Caki2 (cell line): ENCODE measurements at regions not wholly inside any gene's neighbourhood (a gene's known extent, or its start where the extent isn't known, plus 50 kb on each side); places are given as distances from the start of the nearest gene placed in this dataset.
"Not testable (repeated sequence)": the region's sequence is repeated elsewhere in the genome, so short reads cannot be mapped to it uniquely, and the experiment has no call there.

Source experiments
- DNase-seq: peaks from one replicate; pipeline ENCODE4 v3.0.0-alpha.2; 2015; ENCODE audit warnings: low read depth
- in situ Hi-C: cut with HindIII; loops from 2 replicates; pipeline ENCODE4 v1.10.0; 2016; ENCODE audit warnings: low sequenced_read_pairs, low pct_unique_long_range_greater_than_20kb, mixed read lengths

GRCh38 chr7:152937282-152937681 is 177.7 kb downstream of the ACTR3B start:
- in situ Hi-C loops = no loop called here

GRCh38 chr7:152946616-152947015 is 187.1 kb downstream of the ACTR3B start:
- DNase-seq, in situ Hi-C loops: not testable (repeated sequence)

More at GRCh38 chr7:152937282-152937681, 177.7 kb downstream of the ACTR3B start:
- DNase-seq = no peak

- DNase-seq = no peak
- in situ Hi-C loops = no loop called here
Measured at GRCh38 chr7:152947686-152948085, 188.1 kb downstream of the ACTR3B start.

DNA sequence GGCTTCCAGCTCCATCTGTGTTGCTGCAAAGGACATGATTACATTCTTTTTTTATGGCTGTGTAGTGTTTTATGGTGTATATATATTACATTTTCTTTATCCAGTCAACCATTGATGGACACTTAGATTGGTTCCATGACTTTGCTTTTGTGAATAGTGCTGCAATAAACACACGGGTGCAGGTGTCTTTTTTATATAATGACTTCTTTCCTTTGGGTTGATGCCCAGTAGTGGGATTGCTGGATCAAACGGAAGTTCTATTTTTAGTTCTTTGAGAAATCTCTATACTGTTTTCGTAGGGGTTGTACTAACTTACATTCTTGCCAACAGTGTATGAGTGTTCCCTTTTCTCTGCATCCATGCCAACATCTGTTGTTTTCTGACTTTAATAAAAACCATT is 189.7 kb downstream of the ACTR3B start:
- in situ Hi-C loops = no loop called here
- DNase-seq = no peak

DNA sequence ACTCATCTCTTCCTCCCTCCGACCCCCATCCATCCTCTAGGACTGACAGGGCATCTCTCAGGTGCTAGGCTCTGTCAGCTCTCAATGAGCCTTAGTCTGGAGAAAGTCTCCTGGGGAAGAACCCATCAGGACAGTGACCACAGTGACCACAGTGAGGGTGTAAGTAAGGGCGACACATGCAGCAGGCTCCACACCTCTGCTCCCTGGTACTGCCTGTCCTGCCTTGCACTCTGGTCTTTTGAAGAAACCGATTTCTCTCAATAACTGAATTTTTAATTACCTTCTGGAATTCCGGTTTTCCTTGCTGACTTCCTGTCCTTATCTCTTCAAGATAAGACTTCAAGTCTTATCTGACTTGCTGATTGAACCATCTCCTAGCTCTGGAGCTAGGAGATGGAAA is 190.2 kb downstream of the ACTR3B start:
- in situ Hi-C loops = no loop called here
- no peak for DNase-seq

- DNase-seq = no peak
- in situ Hi-C loops = no loop called here
Measured at GRCh38 chr7:152956006-152956405, 196.5 kb downstream of the ACTR3B start.

- in situ Hi-C loops = no loop called here
- DNase-seq = no peak
Measured at GRCh38 chr7:152959610-152960009, 200.1 kb downstream of the ACTR3B start.

- DNase-seq, in situ Hi-C loops: not testable (repeated sequence)
Measured at GRCh38 chr7:152961796-152962195, 202.2 kb downstream of the ACTR3B start.

DNA sequence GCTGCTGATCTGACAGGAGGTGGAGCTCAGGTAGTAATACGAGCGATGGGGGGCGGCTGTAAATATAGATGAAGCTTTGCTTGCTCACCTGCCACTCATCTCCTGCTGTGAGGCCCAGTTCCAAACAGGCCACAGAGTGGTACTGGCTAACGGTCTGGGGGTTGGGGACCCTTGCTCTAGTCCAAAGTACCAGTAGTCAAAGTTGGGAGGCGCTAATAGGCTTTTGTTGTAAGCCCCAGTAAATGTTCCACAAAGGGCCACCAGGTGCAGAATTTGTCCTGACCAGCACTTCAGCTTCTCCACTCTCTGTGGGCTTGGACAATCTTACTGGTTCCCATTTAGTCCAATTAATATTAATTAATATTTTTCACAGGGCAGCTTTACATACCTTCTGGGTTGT is 206.6 kb downstream of the ACTR3B start:
- in situ Hi-C loops = no loop called here
- no peak for DNase-seq

DNA sequence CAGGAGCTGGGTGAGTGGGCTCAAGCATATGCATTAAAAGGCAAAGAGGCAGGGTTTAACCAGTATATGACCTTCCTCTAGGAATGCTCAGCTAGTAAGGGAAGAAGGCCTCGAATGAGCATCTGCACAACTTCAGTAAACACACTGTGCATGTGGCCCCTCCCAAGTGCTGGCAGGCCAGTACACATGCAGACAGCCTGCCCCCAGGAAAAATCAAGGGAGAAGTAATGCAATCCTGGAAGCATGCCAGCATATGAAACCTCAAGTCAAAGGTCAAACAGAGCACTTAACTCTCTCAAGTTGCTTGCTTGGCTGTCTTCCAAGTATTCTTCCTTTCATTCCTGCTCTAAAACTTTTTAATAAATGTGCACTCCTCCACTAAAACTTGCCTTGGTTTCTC is 208.4 kb downstream of the ACTR3B start:
- peak; percentile 3 for DNase-seq
- in situ Hi-C loops = no loop called here

- DNase-seq = no peak
- in situ Hi-C loops = no loop called here
Measured at GRCh38 chr7:152968514-152968913, 209.0 kb downstream of the ACTR3B start.

DNA sequence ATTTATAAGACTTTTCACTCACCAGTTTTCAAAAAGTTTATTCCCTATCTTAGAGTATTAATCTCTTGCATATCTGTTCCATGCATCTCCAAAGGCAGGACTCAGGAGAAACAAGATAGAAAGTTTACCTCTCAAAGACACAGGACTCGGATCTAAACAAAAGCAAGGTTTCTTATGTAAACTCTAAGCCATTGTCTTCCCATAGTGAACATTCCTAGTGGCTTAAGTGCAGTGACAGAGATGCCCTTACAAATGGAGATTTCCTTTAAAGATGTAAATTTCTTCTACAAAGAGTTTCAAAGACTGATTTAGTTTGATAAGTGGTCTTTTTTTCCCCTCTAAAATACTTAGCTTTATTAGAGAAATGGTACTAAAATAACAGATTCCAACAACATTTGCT is 209.8 kb downstream of the ACTR3B start:
- DNase-seq = no peak
- in situ Hi-C loops = no loop called here

DNA sequence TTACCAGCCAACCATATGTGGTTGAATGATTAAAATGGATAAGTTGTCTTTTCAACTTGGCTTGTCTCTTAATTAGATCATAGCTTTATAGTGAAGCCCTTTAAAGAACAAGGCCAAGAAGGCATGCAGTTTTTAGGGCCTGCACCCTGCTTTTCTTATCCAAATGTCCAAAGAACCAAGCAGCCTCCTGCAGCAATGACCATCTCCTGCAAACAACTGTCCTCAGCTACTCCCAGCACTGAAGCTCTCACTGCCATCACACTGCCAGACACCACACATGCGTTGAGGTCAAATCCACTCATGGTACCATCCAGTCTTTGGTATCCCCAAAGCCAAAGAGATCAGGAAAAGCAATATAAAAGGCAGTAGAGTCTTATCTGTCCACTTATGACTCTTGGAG is 210.3 kb downstream of the ACTR3B start:
- DNase-seq = no peak
- in situ Hi-C loops = no loop called here

- in situ Hi-C loops = no loop called here
Measured at GRCh38 chr7:152970481-152970880, 210.9 kb downstream of the ACTR3B start.

GRCh38 chr7:152974577-152974976 is 215.0 kb downstream of the ACTR3B start:
- in situ Hi-C loops = no loop called here
- DNase-seq = no peak

More at GRCh38 chr7:152970481-152970880, 210.9 kb downstream of the ACTR3B start:
- DNase-seq = no peak

DNA sequence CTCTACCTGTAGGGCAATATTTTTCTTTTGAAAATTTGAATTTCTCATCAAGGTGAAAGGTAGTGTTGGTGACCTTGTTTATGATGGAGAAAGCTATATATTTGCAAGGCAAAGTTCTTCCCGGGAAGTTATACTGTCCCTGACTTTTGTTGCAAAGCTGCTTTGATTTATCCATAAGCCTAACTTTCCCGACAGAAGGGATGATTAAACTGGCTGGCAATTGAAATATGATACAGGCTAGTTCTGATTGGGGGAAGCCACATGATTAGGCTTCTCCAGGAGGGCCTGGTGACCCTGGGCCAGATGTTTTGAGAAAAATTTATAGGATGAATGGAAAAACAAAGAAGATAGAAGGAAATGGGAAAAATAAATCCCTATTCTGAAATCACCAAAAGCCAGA is 215.5 kb downstream of the ACTR3B start:
- no peak for DNase-seq
- in situ Hi-C loops = no loop called here

GRCh38 chr7:152979376-152979775 is 219.8 kb downstream of the ACTR3B start:
- in situ Hi-C loops = no loop called here
- DNase-seq = no peak

DNA sequence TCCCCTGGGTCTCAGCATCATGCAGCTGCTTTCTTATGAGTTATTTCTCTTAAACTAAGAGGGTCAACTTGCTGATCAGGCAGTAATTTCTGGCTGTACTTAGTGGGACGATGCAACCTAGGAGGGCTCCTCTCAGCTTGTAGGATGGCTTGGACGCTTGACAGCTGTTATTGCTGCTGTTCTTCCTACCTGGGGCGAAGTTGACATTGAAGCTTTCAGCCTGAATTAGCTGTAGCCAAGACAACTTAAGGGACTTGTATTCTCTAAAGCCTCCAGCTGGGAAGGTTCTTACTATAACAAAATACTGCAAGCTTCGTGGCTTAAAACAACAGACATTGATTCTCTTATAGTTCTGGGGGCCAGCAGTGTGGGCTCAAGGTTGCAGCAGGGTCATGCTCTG is 224.9 kb downstream of the ACTR3B start:
- in situ Hi-C loops = no loop called here
- no peak for DNase-seq

DNA sequence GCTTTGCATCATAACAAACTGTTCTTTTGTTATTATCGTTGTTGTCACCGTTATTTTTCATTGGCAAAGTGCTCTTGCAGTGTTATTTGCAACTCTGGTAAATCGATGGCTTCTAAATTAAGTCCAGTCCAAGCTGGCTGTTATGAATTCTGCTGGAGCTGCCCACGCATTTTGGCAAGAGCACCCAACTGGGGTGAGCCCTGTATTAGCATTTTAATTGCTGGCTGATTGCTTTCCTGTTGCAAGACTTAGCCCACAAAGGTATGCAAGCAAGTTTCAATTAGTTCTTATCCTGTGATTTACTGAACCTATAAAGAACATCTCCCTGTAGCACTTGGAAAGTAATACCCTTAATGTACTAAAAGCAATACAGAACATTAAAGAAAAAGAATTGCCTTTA is 226.8 kb downstream of the ACTR3B start:
- in situ Hi-C loops = no loop called here
- DNase-seq = no peak

DNA sequence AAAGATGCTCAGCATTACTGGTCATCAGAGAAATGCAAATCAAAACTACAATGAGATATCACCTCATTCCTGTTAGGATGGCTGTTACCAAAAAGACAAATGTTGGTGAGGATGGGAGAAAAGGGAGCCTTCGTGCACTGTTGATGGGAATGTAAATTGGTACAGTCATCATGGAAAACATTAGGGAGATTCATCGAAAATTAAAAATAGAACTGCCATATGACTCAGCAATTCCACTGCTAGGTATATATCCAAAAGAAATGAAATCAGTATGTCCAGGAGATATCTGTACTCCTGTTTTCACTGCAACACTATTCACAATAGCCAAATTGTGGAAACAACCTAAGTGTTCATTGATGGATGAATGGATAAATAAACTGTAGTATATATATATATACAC is 228.1 kb downstream of the ACTR3B start:
- DNase-seq = no peak
- in situ Hi-C loops = no loop called here

- DNase-seq = no peak
- in situ Hi-C loops = no loop called here
Measured at GRCh38 chr7:152989889-152990380, 230.4 kb downstream of the ACTR3B start.
